Central memory CD4-positive, alpha-beta T cell (primary cell): ENCODE measurements at regions not wholly inside any gene's neighbourhood (a gene's known extent, or its start where the extent isn't known, plus 50 kb on each side); places are given as distances from the start of the nearest gene placed in this dataset.
"Not testable (repeated sequence)": the region's sequence is repeated elsewhere in the genome, so short reads cannot be mapped to it uniquely, and the experiment has no call there.

ENCODE experiments used
- DNase-seq: peaks from one replicate; pipeline ENCODE4 v3.0.0; 2022

- no peak for DNase-seq
Measured at GRCh38 chr10:23974746-23975272, 234.1 kb upstream of the KIAA1217 start.

- no peak for DNase-seq
Measured at GRCh38 chr10:23975431-23975830, 233.5 kb upstream of the KIAA1217 start.

- no peak for DNase-seq
Measured at GRCh38 chr10:23976275-23976674, 232.7 kb upstream of the KIAA1217 start.

GRCh38 chr10:23978317-23978716 lies 230.6 kb upstream of the KIAA1217 start:
- DNase-seq, result no peak

GRCh38 chr10:23980094-23980493 lies 228.8 kb upstream of the KIAA1217 start:
- DNase-seq, result no peak

GRCh38 chr10:23981520-23982309 lies 227.2 kb upstream of the KIAA1217 start:
- DNase-seq, result no peak

- not testable (repeated sequence) for DNase-seq
Measured at GRCh38 chr10:23984405-23984804, 224.5 kb upstream of the KIAA1217 start.

GRCh38 chr10:23988006-23988405 lies 220.9 kb upstream of the KIAA1217 start:
- no peak for DNase-seq

- DNase-seq, result no peak
Measured at GRCh38 chr10:23994459-23995046, 214.4 kb upstream of the KIAA1217 start.

GRCh38 chr10:23999445-23999844 lies 209.5 kb upstream of the KIAA1217 start:
- no peak for DNase-seq

GRCh38 chr10:24000271-24000813 lies 208.6 kb upstream of the KIAA1217 start:
- DNase-seq, result no peak

- DNase-seq, result no peak
Measured at GRCh38 chr10:24006741-24007140, 202.2 kb upstream of the KIAA1217 start.

- DNase-seq, result no peak
Measured at GRCh38 chr10:24007359-24007758, 201.6 kb upstream of the KIAA1217 start.

- DNase-seq, result no peak
Measured at GRCh38 chr10:24008164-24009091, 200.5 kb upstream of the KIAA1217 start.

- DNase-seq, result no peak
Measured at GRCh38 chr10:24009115-24009514, 199.8 kb upstream of the KIAA1217 start.

- no peak for DNase-seq
Measured at GRCh38 chr10:24009736-24010135, 199.2 kb upstream of the KIAA1217 start.

- no peak for DNase-seq
Measured at GRCh38 chr10:24010436-24010970, 198.4 kb upstream of the KIAA1217 start.

GRCh38 chr10:24012249-24012803 lies 196.6 kb upstream of the KIAA1217 start:
- no peak for DNase-seq

- DNase-seq, result no peak
Measured at GRCh38 chr10:24027107-24027506, 181.8 kb upstream of the KIAA1217 start.

GRCh38 chr10:24034571-24034970 lies 174.4 kb upstream of the KIAA1217 start:
- no peak for DNase-seq

GRCh38 chr10:24035761-24036160 lies 173.2 kb upstream of the KIAA1217 start:
- no peak for DNase-seq

GRCh38 chr10:24039315-24039714 lies 169.6 kb upstream of the KIAA1217 start:
- no peak for DNase-seq
